OCI-LY7 (cell line): ENCODE measurements at regions not wholly inside any gene's neighbourhood (a gene's known extent, or its start where the extent isn't known, plus 50 kb on each side); places are given as distances from the start of the nearest gene placed in this dataset.

ENCODE experiments used
- BruUV-seq: library from RNA; stranded (reverse); fragments of 400-500 nt; replicated peaks from 2 replicates; lab custom pipeline; 2021; lab: Mats Ljungman, UMichigan
- CTCF ChIA-PET: fragments of 300-600 bp; sonication (Branson Sonifier 250); formaldehyde crosslinking; loops from one replicate; lab custom pipeline; 2022; ENCODE audit warnings: antibody characterized with exemption; ENCODE audit not compliant: unreplicated experiment; lab: Charles Lee
- POLR2A ChIA-PET: fragments of 300-600 bp; sonication (Branson Sonifier 250); formaldehyde crosslinking; loops from one replicate; lab custom pipeline; 2022; ENCODE audit warnings: antibody characterized with exemption; lab: Charles Lee
- DNase-seq: peaks from one replicate; pipeline ENCODE4 v3.0.0-alpha.2; 2015; ENCODE audit warnings: low spot score
- H2AFZ ChIP-seq: fragments of 200-600 bp; sonication (generic), shearing (Covaris generic); 2 replicates; pipeline ENCODE4 v1.6.1; 2014; ENCODE audit warnings: mild to moderate bottlenecking, antibody characterized with exemption, low read length, moderate library complexity
- H3K27ac ChIP-seq: fragments of 200-600 bp; sonication (generic); 2 replicates; pipeline ENCODE4 v1.5.1; 2014; ENCODE audit warnings: mixed run types, low read depth, mild to moderate bottlenecking, moderate library complexity, low read length, inconsistent platforms; ENCODE audit not compliant: poor library complexity, severe bottlenecking
- H3K36me3 ChIP-seq: fragments of 200-600 bp; sonication (generic); 2 replicates; pipeline ENCODE4 v1.6.1; 2014; ENCODE audit warnings: mild to moderate bottlenecking, antibody characterized with exemption, low read length, moderate library complexity, mixed read lengths; ENCODE audit not compliant: insufficient read depth
- H3K4me1 ChIP-seq: fragments of 200-600 bp; sonication (generic); 2 replicates; pipeline ENCODE4 v1.5.1; 2014; ENCODE audit warnings: mild to moderate bottlenecking, low read length; ENCODE audit not compliant: insufficient read depth, poor library complexity, severe bottlenecking
- H3K4me2 ChIP-seq: fragments of 200-600 bp; sonication (generic); 2 replicates; pipeline ENCODE4 v1.6.1; 2014; ENCODE audit warnings: mild to moderate bottlenecking, low read length
- H3K4me3 ChIP-seq: fragments of 200-600 bp; sonication (generic); 2 replicates; pipeline ENCODE4 v1.5.1; 2014; ENCODE audit warnings: mild to moderate bottlenecking, low read depth, low read length; ENCODE audit not compliant: poor library complexity, severe bottlenecking
- H3K79me2 ChIP-seq: fragments of 200-600 bp; sonication (generic); 2 replicates; pipeline ENCODE4 v1.6.1; 2016; ENCODE audit warnings: low read depth, mild to moderate bottlenecking, low read length, moderate library complexity, mixed read lengths; ENCODE audit not compliant: insufficient read depth
- H3K9me2 ChIP-seq: fragments of 200-600 bp; sonication (generic); 2 replicates; pipeline ENCODE4 v1.6.1; 2016; ENCODE audit warnings: mild to moderate bottlenecking, low read length, mixed read lengths; ENCODE audit not compliant: insufficient read depth
- H3K9me3 ChIP-seq: fragments of 200-600 bp; sonication (generic); 2 replicates; pipeline ENCODE4 v1.6.1; 2014; ENCODE audit warnings: mild to moderate bottlenecking, mixed run types, low read length, mixed read lengths
- H4K20me1 ChIP-seq: fragments of 200-600 bp; sonication (generic); 2 replicates; pipeline ENCODE4 v1.6.1; 2014; ENCODE audit warnings: mild to moderate bottlenecking, antibody characterized with exemption, low read length, moderate library complexity, mixed read lengths; ENCODE audit not compliant: insufficient read depth
- CTCF ChIP-seq: fragments of 200-600 bp; sonication (generic); conservative IDR thresholded peaks from 2 replicates; pipeline ENCODE4 v1.5.1; 2014; ENCODE audit warnings: mild to moderate bottlenecking, antibody characterized with exemption, low read length, moderate library complexity, mixed read lengths
- EZH2phosphoT487 ChIP-seq: fragments of 200-600 bp; sonication (generic); IDR thresholded peaks from 2 replicates; pipeline ENCODE4 v1.6.1; 2018; ENCODE audit warnings: low read depth, borderline replicate concordance, mild to moderate bottlenecking, mixed run types, antibody characterized with exemption, low read length, moderate library complexity, mixed read lengths
- intact Hi-C: fragments of 100-400 bp; cut with micrococcal nuclease; formaldehyde crosslinking; loops from one replicate; pipeline ENCODE4 v1.10.0; 2022; ENCODE audit not compliant: unreplicated experiment

- ChIA-PET POLR2A (no interaction called here), CTCF (no interaction called here)
Measured at GRCh38 chr20:23260181-23260840, 90.3 kb upstream of the NXT1 start.

GRCh38 chr20:23258747-23259121 is 91.9 kb upstream of the NXT1 start:
- TF ChIP-seq CTCF (no peak), EZH2phosphoT487 (no peak)
- H3K36me3 ChIP-seq = no peaks in the 10 kb centered on the region
- H3K9me3 ChIP-seq = no peaks in the 10 kb centered on the region
- no peaks in the 10 kb centered on the region for H3K9me2 ChIP-seq
- H4K20me1 ChIP-seq = no peaks in the 10 kb centered on the region
- no peaks in the 10 kb centered on the region for H3K4me1 ChIP-seq
- ChIA-PET POLR2A (interaction anchor here (0.5 to 0.8 kb wide), 2 partner anchors 18 to 20 kb away, joined by 3 read pairs; no protein-coding TSS in a partner anchor), CTCF (no interaction called here)
- H3K27ac ChIP-seq = no peak overlapping the region
- no TSS peak for BruUV-seq
- no peak for DNase-seq
- no peak overlapping the region for H3K4me3 ChIP-seq
- intact Hi-C loops = no loop called here
- no peak overlapping the region for H2AFZ ChIP-seq
- no peaks in the 10 kb centered on the region for H3K79me2 ChIP-seq
- H3K4me2 ChIP-seq = no peak overlapping the region

More at GRCh38 chr20:23260181-23260840, 90.3 kb upstream of the NXT1 start:
- H3K36me3 ChIP-seq = no peaks in the 10 kb centered on the region
- H2AFZ ChIP-seq = no peak overlapping the region
- no peaks in the 10 kb centered on the region for H3K9me2 ChIP-seq
- no peak overlapping the region for H3K4me3 ChIP-seq
- H4K20me1 ChIP-seq = no peaks in the 10 kb centered on the region
- H3K4me1 ChIP-seq = no peaks in the 10 kb centered on the region
- no peak overlapping the region for H3K4me2 ChIP-seq
- H3K9me3 ChIP-seq = no peaks in the 10 kb centered on the region
- H3K27ac ChIP-seq = no peak overlapping the region
- intact Hi-C loops = no loop called here
- no peak for DNase-seq
- no TSS peak for BruUV-seq
- TF ChIP-seq EZH2phosphoT487 = no peak
- TF ChIP-seq CTCF = no peak
- H3K79me2 ChIP-seq = no peaks in the 10 kb centered on the region
